Astrocyte of the cerebellum (primary cell): ENCODE measurements at regions not wholly inside any gene's neighbourhood (a gene's known extent, or its start where the extent isn't known, plus 50 kb on each side); places are given as distances from the start of the nearest gene placed in this dataset.

Experiments
- DNase-seq: peaks from one replicate; pipeline ENCODE4 v3.0.0-alpha.2; 2011; ENCODE audit warnings: low read depth
- H3K4me3 ChIP-seq: 2 replicates; pipeline ENCODE4 v1.5.1; 2011; ENCODE audit warnings: mild to moderate bottlenecking, low read depth, low read length, moderate library complexity
- CTCF ChIP-seq: IDR thresholded peaks from 2 replicates; pipeline ENCODE4 v1.5.1; 2012; ENCODE audit warnings: low read length, low read depth, moderate library complexity, mild to moderate bottlenecking; ENCODE audit errors: missing control alignments
- in situ Hi-C: cut with HindIII; loops from 2 replicates; pipeline ENCODE4 v1.10.0; 2017; ENCODE audit warnings: low sequenced_read_pairs

GRCh38 chr17:52660692-52661091 lies 502.2 kb upstream of the CA10 start:
- no peak for TF ChIP-seq CTCF
- no peak for DNase-seq
- in situ Hi-C loops: no loop called here
- no peak overlapping the region for H3K4me3 ChIP-seq

GRCh38 chr17:52653014-52653413 lies 494.5 kb upstream of the CA10 start:
- no peak overlapping the region for H3K4me3 ChIP-seq
- no peak for DNase-seq
- TF ChIP-seq CTCF: no peak
- in situ Hi-C loops: no loop called here

- no peak for DNase-seq
- H3K4me3 ChIP-seq: no peak overlapping the region
- in situ Hi-C loops: no loop called here
- no peak for TF ChIP-seq CTCF
Observed at GRCh38 chr17:52648995-52649394, 490.5 kb upstream of the CA10 start.

GRCh38 chr17:52647411-52647810 lies 488.9 kb upstream of the CA10 start:
- no peak overlapping the region for H3K4me3 ChIP-seq
- no peak for TF ChIP-seq CTCF
- in situ Hi-C loops: no loop called here

GRCh38 chr17:52636443-52636842 lies 477.9 kb upstream of the CA10 start:
- no peak for DNase-seq
- TF ChIP-seq CTCF: no peak
- in situ Hi-C loops: no loop called here
- H3K4me3 ChIP-seq: no peak overlapping the region

More at GRCh38 chr17:52647411-52647810, 488.9 kb upstream of the CA10 start:
- DNase-seq: no peak

GRCh38 chr17:52606590-52606989 lies 448.1 kb upstream of the CA10 start:
- no peak for DNase-seq
- no peak for TF ChIP-seq CTCF
- in situ Hi-C loops: no loop called here
- H3K4me3 ChIP-seq: no peak overlapping the region

- in situ Hi-C loops: no loop called here
- no peak overlapping the region for H3K4me3 ChIP-seq
- no peak for DNase-seq
- no peak for TF ChIP-seq CTCF
Observed at GRCh38 chr17:52606098-52606497, 447.6 kb upstream of the CA10 start.
